ENCODE measurements at regions not wholly inside any gene's neighbourhood (a gene's known extent, or its start where the extent isn't known, plus 50 kb on each side); places are given as distances from the start of the nearest gene placed in this dataset.

DNA sequence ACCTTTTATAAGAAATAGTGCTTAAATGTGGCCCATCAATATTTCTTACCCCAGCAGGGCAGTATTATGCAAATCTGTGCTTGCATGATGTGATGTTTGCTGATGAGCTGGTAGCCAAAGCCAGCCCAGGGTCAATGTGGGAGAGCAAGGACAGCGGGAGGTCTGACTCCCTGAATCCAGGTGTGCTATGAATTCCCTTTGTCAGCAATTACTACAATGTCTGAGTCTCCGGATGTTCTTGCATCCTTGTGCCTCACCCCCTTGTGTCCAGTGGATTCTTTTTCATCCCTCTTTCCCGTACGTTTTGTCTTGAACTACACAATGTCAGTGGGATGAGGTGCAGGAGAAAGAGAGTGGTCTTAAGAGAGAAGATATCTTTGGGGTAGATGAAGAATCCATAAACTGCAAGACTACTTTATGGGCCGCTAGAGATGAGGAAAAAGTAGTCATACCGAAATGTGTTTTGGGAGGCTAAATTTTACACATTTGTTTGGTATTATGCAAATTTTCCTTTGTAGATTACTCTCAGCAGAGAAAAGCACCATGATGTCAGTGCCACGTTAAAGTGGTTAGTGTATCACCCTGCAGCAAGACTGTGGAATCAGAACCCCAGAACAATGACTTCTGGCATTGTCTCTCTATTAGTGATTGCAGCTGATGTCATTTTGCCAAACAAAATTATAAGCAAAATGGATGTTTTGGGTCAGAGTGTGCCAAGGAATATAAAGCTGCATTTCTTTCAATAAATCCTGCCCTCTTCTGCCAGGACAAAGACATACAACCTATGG, 53.5 kb upstream of the TSHZ3 start:
- Histone ChIP-seq H3K27me3 (ENCODE audit: control insufficient read depth in 2 of 2, insufficient read depth in 2 of 2, low read length in 2 of 2) (no peaks in the 10 kb centered on the region), H3K36me3 (ENCODE audit: control insufficient read depth in 2 of 2, insufficient read depth in 2 of 2, low read length in 2 of 2) (no peaks in the 10 kb centered on the region), H3K9ac (ENCODE audit: low read depth in 1 of 2, low read length in 2 of 2) (no peak overlapping the region), H3K4me1 (ENCODE audit: control insufficient read depth in 2 of 2, insufficient read depth in 2 of 2, low read length in 2 of 2) (no peaks in the 10 kb centered on the region), H3K4me3 (ENCODE audit: low read length in 2 of 2) (no peak overlapping the region), H3K9me3 (ENCODE audit: control insufficient read depth in 2 of 2, low read length in 2 of 2) (no peaks in the 10 kb centered on the region), H3K27ac (ENCODE audit: low read depth in 2 of 2, low read length in 2 of 2) (no peak overlapping the region)

DNA sequence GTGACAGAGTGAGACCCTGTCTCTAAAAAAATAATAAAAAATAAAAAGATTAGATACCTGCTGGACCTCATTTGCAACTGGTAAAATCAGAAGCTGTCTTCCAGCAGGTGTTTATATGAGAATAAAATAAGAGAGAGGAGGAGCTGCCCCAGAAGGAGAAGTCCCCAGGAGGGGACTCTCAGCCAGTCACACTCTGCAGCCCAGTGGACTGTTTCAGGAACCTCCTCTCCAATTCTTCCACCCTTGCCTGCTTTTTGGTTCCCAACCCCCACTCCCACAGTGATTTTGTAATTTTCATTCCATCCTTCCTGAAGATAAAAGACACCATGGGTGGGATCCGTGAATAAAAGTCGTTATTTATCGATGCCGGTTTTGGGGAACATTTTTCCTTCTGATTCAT, 56.9 kb upstream of the TSHZ3 start:
- Histone ChIP-seq H3K36me3 (ENCODE audit: control insufficient read depth in 2 of 2, insufficient read depth in 2 of 2, low read length in 2 of 2) (no peaks in the 10 kb centered on the region), H3K27ac (ENCODE audit: low read depth in 2 of 2, low read length in 2 of 2) (no peak overlapping the region), H3K9ac (ENCODE audit: low read depth in 1 of 2, low read length in 2 of 2) (no peak overlapping the region), H3K9me3 (ENCODE audit: control insufficient read depth in 2 of 2, low read length in 2 of 2) (no peaks in the 10 kb centered on the region), H3K4me3 (ENCODE audit: low read length in 2 of 2) (no peak overlapping the region), H3K27me3 (ENCODE audit: control insufficient read depth in 2 of 2, insufficient read depth in 2 of 2, low read length in 2 of 2) (no peaks in the 10 kb centered on the region), H3K4me1 (ENCODE audit: control insufficient read depth in 2 of 2, insufficient read depth in 2 of 2, low read length in 2 of 2) (no peaks in the 10 kb centered on the region)

DNA sequence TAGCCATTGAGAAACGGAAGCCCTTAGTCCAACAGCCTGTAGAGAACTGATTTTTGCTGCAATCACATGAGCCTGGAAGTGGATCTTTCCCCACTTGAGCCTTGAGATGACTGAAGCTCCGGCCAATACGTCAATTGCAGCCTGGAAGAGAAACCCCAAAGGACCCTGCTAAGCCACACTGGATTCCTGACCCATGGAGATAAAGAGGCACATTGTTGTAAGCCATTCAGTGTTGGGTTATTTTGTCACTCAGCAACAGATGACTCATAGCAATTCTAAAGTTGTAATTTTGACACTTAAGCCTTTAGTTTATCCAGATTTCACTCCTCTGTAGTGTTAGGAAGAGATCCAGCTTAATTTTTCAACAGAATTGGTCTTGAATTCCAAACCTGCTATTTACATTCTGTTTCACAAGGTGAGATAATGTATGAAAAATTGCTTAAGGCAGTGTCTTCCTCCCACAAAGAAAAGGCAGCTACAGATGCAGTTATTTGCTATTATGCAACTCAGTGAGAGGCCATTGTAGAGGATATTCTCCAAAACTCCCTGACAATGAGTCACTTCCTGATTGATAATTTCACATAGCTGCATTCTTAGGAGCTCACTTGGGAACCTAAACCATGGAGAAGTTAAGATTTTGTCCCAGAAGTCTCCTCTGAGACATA, 59.4 kb upstream of the TSHZ3 start:
- peak overlapping the region in 1 of 2 donors; percentile 23 for H3K27ac ChIP-seq (ENCODE audit: low read depth in 2 of 2, low read length in 2 of 2)
- H3K9ac ChIP-seq (ENCODE audit: low read depth in 1 of 2, low read length in 2 of 2), result no peak overlapping the region
- no peak overlapping the region for H3K4me3 ChIP-seq (ENCODE audit: low read length in 2 of 2)
- H3K36me3 ChIP-seq (ENCODE audit: control insufficient read depth in 2 of 2, insufficient read depth in 2 of 2, low read length in 2 of 2), result no peaks in the 10 kb centered on the region
- no peaks in the 10 kb centered on the region for H3K27me3 ChIP-seq (ENCODE audit: control insufficient read depth in 2 of 2, insufficient read depth in 2 of 2, low read length in 2 of 2)
- no peaks in the 10 kb centered on the region for H3K9me3 ChIP-seq (ENCODE audit: control insufficient read depth in 2 of 2, low read length in 2 of 2)
- H3K4me1 ChIP-seq (ENCODE audit: control insufficient read depth in 2 of 2, insufficient read depth in 2 of 2, low read length in 2 of 2), result no peaks in the 10 kb centered on the region

DNA sequence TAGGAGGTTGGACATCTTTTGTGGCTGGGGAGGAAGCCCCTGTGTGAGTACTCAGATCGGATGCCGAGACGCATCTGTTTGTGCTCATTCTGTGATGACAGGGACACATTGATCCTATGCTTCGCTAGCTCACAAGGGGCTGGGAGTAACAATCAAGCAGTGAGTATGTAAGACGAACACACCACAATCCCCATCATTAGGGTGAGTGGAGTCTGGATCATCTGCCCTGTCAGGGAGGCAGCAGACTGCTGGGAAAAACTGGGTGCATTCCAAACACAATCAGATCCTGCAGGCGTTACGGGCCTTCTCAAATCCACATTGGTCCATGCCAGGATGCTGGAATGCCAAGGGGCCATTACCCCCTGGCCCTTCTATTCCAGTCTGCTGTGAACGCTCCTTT, 64.1 kb upstream of the TSHZ3 start:
- Histone ChIP-seq H3K4me3 (ENCODE audit: low read length in 2 of 2) (no peak overlapping the region), H3K4me1 (ENCODE audit: control insufficient read depth in 2 of 2, insufficient read depth in 2 of 2, low read length in 2 of 2) (no peaks in the 10 kb centered on the region), H3K27ac (ENCODE audit: low read depth in 2 of 2, low read length in 2 of 2) (no peak overlapping the region)

DNA sequence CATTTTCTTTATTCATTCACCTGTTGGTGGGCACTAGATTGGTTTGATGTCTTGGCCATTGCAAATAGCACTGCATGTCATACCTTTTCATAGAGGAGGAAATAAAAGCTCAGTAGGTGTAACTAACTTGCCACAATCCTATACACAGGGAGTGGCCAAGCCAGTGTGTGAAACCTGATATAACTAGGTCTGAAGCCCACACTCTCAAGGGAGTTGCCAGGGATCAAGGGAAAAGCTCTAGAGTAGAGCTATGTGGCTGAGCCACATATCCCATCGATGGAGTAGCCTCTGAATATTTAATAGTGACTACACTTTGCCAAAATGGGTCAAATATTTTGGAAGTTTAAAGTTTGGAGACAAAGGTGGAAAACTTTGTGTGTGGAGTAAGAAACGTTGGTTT, 66.1 kb upstream of the TSHZ3 start:
- no peak overlapping the region for H3K9ac ChIP-seq (ENCODE audit: low read depth in 1 of 2, low read length in 2 of 2)
- H3K9me3 ChIP-seq (ENCODE audit: control insufficient read depth in 2 of 2, low read length in 2 of 2), result no peaks in the 10 kb centered on the region
- H3K4me3 ChIP-seq (ENCODE audit: low read length in 2 of 2), result no peak overlapping the region
- H3K27ac ChIP-seq (ENCODE audit: low read depth in 2 of 2, low read length in 2 of 2), result no peak overlapping the region
- no peaks in the 10 kb centered on the region for H3K27me3 ChIP-seq (ENCODE audit: control insufficient read depth in 2 of 2, insufficient read depth in 2 of 2, low read length in 2 of 2)
- H3K36me3 ChIP-seq (ENCODE audit: control insufficient read depth in 2 of 2, insufficient read depth in 2 of 2, low read length in 2 of 2), result no peaks in the 10 kb centered on the region
- H3K4me1 ChIP-seq (ENCODE audit: control insufficient read depth in 2 of 2, insufficient read depth in 2 of 2, low read length in 2 of 2), result no peaks in the 10 kb centered on the region

More for the DNA sequence above, 64.1 kb upstream of the TSHZ3 start:
- Histone ChIP-seq H3K9me3 (ENCODE audit: control insufficient read depth in 2 of 2, low read length in 2 of 2) (no peaks in the 10 kb centered on the region), H3K9ac (ENCODE audit: low read depth in 1 of 2, low read length in 2 of 2) (no peak overlapping the region), H3K27me3 (ENCODE audit: control insufficient read depth in 2 of 2, insufficient read depth in 2 of 2, low read length in 2 of 2) (no peaks in the 10 kb centered on the region), H3K36me3 (ENCODE audit: control insufficient read depth in 2 of 2, insufficient read depth in 2 of 2, low read length in 2 of 2) (no peaks in the 10 kb centered on the region)

DNA sequence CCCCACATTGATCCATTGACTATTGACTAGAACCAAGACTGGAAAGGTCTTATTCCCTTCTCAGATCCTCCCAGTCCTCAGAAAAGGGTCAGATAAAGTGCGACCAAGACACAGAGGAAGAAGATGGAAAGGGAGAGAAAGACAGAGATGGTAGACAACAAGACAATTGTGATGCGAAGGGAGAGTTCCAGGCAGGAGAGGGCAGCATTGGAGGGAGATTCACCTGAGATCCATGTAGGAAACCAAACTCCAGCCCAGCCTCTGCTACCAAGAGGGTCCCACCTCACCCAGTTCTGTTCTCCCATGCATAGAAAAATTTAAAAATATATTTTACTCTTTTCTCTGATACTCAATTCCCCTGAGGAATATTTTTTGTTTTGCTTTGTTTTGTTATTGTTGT, 67.3 kb upstream of the TSHZ3 start:
- no peak overlapping the region for H3K9ac ChIP-seq (ENCODE audit: low read depth in 1 of 2, low read length in 2 of 2)
- no peaks in the 10 kb centered on the region for H3K4me1 ChIP-seq (ENCODE audit: control insufficient read depth in 2 of 2, insufficient read depth in 2 of 2, low read length in 2 of 2)
- H3K4me3 ChIP-seq (ENCODE audit: low read length in 2 of 2), result no peak overlapping the region
- H3K9me3 ChIP-seq (ENCODE audit: control insufficient read depth in 2 of 2, low read length in 2 of 2), result no peaks in the 10 kb centered on the region
- no peak overlapping the region for H3K27ac ChIP-seq (ENCODE audit: low read depth in 2 of 2, low read length in 2 of 2)
- no peaks in the 10 kb centered on the region for H3K27me3 ChIP-seq (ENCODE audit: control insufficient read depth in 2 of 2, insufficient read depth in 2 of 2, low read length in 2 of 2)
- H3K36me3 ChIP-seq (ENCODE audit: control insufficient read depth in 2 of 2, insufficient read depth in 2 of 2, low read length in 2 of 2), result no peaks in the 10 kb centered on the region

DNA sequence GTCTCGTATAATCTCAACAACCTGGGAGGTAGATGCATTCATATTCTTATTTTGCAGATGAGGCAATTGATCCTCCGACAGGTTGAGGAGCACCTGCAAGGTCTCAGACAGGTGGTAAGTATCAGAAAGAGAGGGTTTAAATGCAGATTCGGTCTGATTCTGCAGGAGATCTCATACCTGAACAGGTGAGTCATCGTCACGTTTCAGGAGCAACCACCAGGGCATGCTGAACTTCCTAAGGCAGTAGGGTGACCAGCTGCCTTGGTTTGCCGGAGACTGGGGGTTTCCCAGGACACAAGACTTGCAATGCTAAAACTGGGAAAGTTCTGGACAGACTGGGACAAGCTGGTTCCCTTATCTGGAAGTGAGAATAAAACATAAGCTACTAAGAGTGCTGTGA, 68.8 kb upstream of the TSHZ3 start:
- Histone ChIP-seq H3K9ac (ENCODE audit: low read depth in 1 of 2, low read length in 2 of 2) (no peak overlapping the region), H3K27me3 (ENCODE audit: control insufficient read depth in 2 of 2, insufficient read depth in 2 of 2, low read length in 2 of 2) (no peaks in the 10 kb centered on the region), H3K36me3 (ENCODE audit: control insufficient read depth in 2 of 2, insufficient read depth in 2 of 2, low read length in 2 of 2) (no peaks in the 10 kb centered on the region), H3K4me3 (ENCODE audit: low read length in 2 of 2) (no peak overlapping the region), H3K4me1 (ENCODE audit: control insufficient read depth in 2 of 2, insufficient read depth in 2 of 2, low read length in 2 of 2) (no peaks in the 10 kb centered on the region), H3K9me3 (ENCODE audit: control insufficient read depth in 2 of 2, low read length in 2 of 2) (no peaks in the 10 kb centered on the region), H3K27ac (ENCODE audit: low read depth in 2 of 2, low read length in 2 of 2) (no peak overlapping the region)

DNA sequence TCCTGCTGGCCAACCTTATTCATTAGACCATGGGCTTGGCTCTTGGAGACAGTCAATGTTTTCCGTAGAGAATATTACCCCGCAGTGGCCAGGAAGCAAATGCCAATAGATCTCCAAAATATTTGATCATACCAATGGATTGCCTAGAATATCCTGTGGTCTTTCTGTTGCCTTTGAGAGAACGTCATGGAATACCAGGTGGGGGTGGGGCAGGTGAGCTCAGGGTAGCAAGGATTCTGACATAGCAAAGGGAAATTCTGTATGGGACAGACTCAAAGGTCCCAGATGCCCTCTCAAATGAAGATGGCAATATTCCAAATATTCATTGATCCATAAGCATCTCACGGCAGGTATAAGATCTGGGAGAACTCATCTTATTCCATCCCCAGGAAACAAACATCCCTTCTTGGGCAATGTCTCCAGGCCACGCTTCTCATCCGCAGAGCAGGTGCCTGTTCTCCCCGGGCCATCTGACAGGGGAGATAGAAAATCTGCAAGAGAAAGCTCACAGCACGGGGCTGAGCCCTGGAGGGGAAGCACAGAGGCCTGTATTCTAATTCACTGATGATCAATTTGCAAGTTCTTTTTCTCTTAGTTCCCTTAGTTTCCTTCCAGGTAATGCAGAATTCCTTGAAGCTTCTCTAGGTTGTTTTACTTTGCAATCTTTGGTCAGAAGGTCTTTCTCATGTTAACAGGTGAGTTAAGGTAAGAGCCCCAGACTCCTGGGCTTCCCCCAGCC, 69.6 kb upstream of the TSHZ3 start:
- H3K4me3 ChIP-seq (ENCODE audit: low read length in 2 of 2), result no peak overlapping the region
- H3K36me3 ChIP-seq (ENCODE audit: control insufficient read depth in 2 of 2, insufficient read depth in 2 of 2, low read length in 2 of 2), result no peaks in the 10 kb centered on the region
- no peaks in the 10 kb centered on the region for H3K27me3 ChIP-seq (ENCODE audit: control insufficient read depth in 2 of 2, insufficient read depth in 2 of 2, low read length in 2 of 2)
- no peaks in the 10 kb centered on the region for H3K4me1 ChIP-seq (ENCODE audit: control insufficient read depth in 2 of 2, insufficient read depth in 2 of 2, low read length in 2 of 2)
- no peaks in the 10 kb centered on the region for H3K9me3 ChIP-seq (ENCODE audit: control insufficient read depth in 2 of 2, low read length in 2 of 2)
- no peak overlapping the region for H3K9ac ChIP-seq (ENCODE audit: low read depth in 1 of 2, low read length in 2 of 2)
- H3K27ac ChIP-seq (ENCODE audit: low read depth in 2 of 2, low read length in 2 of 2), result no peak overlapping the region

DNA sequence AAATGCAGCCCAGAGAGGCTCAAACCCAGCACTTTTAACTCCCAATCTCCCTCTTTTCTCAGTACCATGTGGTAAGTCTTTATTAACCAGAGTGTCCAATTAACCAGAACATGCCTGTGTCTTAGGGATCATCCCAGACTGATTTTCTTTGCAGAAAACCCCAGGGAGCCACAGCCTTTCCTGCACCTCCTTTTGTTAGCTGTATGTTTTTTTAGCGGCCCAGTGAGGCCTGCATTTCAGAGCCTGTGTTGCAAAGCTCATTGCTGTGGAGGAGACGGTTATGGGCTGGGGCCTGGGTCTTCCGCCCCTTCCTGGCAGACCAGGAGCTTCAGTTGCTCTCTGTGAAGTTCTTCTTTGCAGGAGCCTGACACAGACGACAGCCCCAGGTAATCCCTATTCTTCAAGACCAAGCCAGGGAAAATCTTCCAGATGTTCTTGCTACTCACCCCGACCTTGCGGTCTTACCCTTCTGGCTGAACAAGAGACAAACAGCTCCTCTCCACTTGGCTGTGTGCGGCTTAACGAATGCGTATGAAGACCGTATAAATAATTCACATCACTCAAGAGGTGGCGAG, 70.7 kb upstream of the TSHZ3 start:
- Histone ChIP-seq H3K27ac (ENCODE audit: low read depth in 2 of 2, low read length in 2 of 2) (no peak overlapping the region), H3K4me3 (ENCODE audit: low read length in 2 of 2) (no peak overlapping the region), H3K4me1 (ENCODE audit: control insufficient read depth in 2 of 2, insufficient read depth in 2 of 2, low read length in 2 of 2) (no peaks in the 10 kb centered on the region), H3K27me3 (ENCODE audit: control insufficient read depth in 2 of 2, insufficient read depth in 2 of 2, low read length in 2 of 2) (no peaks in the 10 kb centered on the region), H3K36me3 (ENCODE audit: control insufficient read depth in 2 of 2, insufficient read depth in 2 of 2, low read length in 2 of 2) (no peaks in the 10 kb centered on the region), H3K9ac (ENCODE audit: low read depth in 1 of 2, low read length in 2 of 2) (no peak overlapping the region), H3K9me3 (ENCODE audit: control insufficient read depth in 2 of 2, low read length in 2 of 2) (no peaks in the 10 kb centered on the region)

DNA sequence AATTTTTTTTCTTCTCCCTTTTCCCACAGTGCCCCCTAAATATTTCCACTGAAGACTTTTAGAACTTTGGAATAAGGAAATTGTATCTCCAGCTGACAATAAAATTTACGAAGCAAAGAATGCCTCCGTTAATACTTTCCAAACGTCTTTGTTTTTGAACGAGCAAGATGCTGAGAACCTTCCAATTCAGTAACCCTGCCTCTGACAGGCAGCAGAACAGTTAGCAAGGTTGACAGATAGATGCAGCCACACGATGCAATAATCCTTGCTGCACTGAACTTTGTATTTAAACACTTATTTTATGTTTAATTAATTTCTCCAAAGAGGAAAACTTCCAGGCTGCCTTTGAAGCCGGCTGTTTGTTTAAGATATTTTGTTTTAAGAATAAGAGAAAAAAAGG, 71.8 kb upstream of the TSHZ3 start:
- no peaks in the 10 kb centered on the region for H3K4me1 ChIP-seq (ENCODE audit: control insufficient read depth in 2 of 2, insufficient read depth in 2 of 2, low read length in 2 of 2)
- no peaks in the 10 kb centered on the region for H3K36me3 ChIP-seq (ENCODE audit: control insufficient read depth in 2 of 2, insufficient read depth in 2 of 2, low read length in 2 of 2)
- H3K9ac ChIP-seq (ENCODE audit: low read depth in 1 of 2, low read length in 2 of 2), result no peak overlapping the region
- H3K9me3 ChIP-seq (ENCODE audit: control insufficient read depth in 2 of 2, low read length in 2 of 2), result no peaks in the 10 kb centered on the region
- no peaks in the 10 kb centered on the region for H3K27me3 ChIP-seq (ENCODE audit: control insufficient read depth in 2 of 2, insufficient read depth in 2 of 2, low read length in 2 of 2)
- no peak overlapping the region for H3K27ac ChIP-seq (ENCODE audit: low read depth in 2 of 2, low read length in 2 of 2)
- no peak overlapping the region for H3K4me3 ChIP-seq (ENCODE audit: low read length in 2 of 2)
